Natural killer cell (primary cell): ENCODE measurements at regions not wholly inside any gene's neighbourhood (a gene's known extent, or its start where the extent isn't known, plus 50 kb on each side); places are given as distances from the start of the nearest gene placed in this dataset.

Experiments used
- ATAC-seq, 3 donors: fragments of 150-1000 bp in 2 of 3; fragments of 200-7000 bp in 1 of 3; cut with Tn5 transposase; 1 replicate in 1 of 3; 2 replicates in 2 of 3; pipeline ENCODE4 v1.10.0; 2021; ENCODE audit warnings: mild to moderate bottlenecking in 2 of 3, moderate library complexity in 2 of 3
- DNase-seq, 2 donors: peaks; one replicate each; pipeline versions ENCODE4 v3.0.0 to v3.0.0-alpha.2; 2013 to 2021; ENCODE audit warnings: mixed read lengths in 1 of 2
- H3K27ac ChIP-seq: one replicate; pipeline ENCODE4 v1.5.1; 2013; ENCODE audit warnings: mild to moderate bottlenecking, low read length
- H3K27me3 ChIP-seq: one replicate; pipeline ENCODE4 v1.6.1; 2013; ENCODE audit warnings: low read length; ENCODE audit not compliant: control insufficient read depth, insufficient read depth
- H3K36me3 ChIP-seq: one replicate; pipeline ENCODE4 v1.6.1; 2013; ENCODE audit warnings: low read length; ENCODE audit not compliant: control insufficient read depth, insufficient read depth
- H3K4me1 ChIP-seq: one replicate; pipeline ENCODE4 v1.6.1; 2013; ENCODE audit warnings: low read length; ENCODE audit not compliant: control insufficient read depth, insufficient read depth
- H3K4me3 ChIP-seq: one replicate; pipeline ENCODE4 v1.5.1; 2013; ENCODE audit warnings: low read length
- H3K9me3 ChIP-seq: one replicate; pipeline ENCODE4 v1.6.1; 2013; ENCODE audit warnings: low read length; ENCODE audit not compliant: control insufficient read depth, insufficient read depth
- H3K27ac Mint-ChIP-seq, 2 donors: one replicate each; pipeline ENCODE4 v1.8.0; 2022; ENCODE audit warnings: mild to moderate bottlenecking in 2 of 2, mixed read lengths in 2 of 2, moderate library complexity in 1 of 2
- H3K27me3 Mint-ChIP-seq, 2 donors: one replicate each; pipeline ENCODE4 v1.8.0; 2022; ENCODE audit warnings: low read depth in 2 of 2, mixed read lengths in 2 of 2
- H3K36me3 Mint-ChIP-seq: one replicate; pipeline ENCODE4 v1.8.0; 2022; ENCODE audit warnings: mixed read lengths
- H3K4me1 Mint-ChIP-seq, 2 donors: one replicate each; pipeline ENCODE4 v1.8.0; 2022; ENCODE audit warnings: mixed read lengths in 2 of 2
- H3K4me3 Mint-ChIP-seq: one replicate; pipeline ENCODE4 v1.8.0; 2022; ENCODE audit warnings: mild to moderate bottlenecking, moderate library complexity, mixed read lengths
- H3K9me3 Mint-ChIP-seq, 2 donors: one replicate each; pipeline ENCODE4 v1.8.0; 2022; ENCODE audit warnings: mixed read lengths in 2 of 2
- CTCF ChIP-seq: fragments of 200-600 bp; IDR thresholded peaks from one replicate; pipeline ENCODE4 v1.8.0; 2022; ENCODE audit warnings: antibody characterized with exemption
- WGBS: methylation state at CpG from one replicate; pipeline ENCODE4 v1.1.7; 2013; ENCODE audit warnings: missing lambda C conversion rate; ENCODE audit not compliant: insufficient coverage; 5-methylcytosine and 5-hydroxymethylcytosine counted together
- intact Hi-C: fragments of 100-400 bp; cut with micrococcal nuclease; formaldehyde crosslinking; loops from one replicate; pipeline ENCODE4 v1.14.2; 2022

GRCh38 chr10:89942217-89942616 lies 240.8 kb downstream of the KIF20B start:
- intact Hi-C loops: no loop called here
- no peak for DNase-seq
- H3K27me3 Mint-ChIP-seq: peaks cover 0 to 2% of the 10 kb centered on the region in 2 donors
- Histone ChIP-seq H3K27me3 (no peaks in the 10 kb centered on the region), H3K36me3 (no peaks in the 10 kb centered on the region), H3K27ac (no peak overlapping the region), H3K4me3 (no peak overlapping the region), H3K9me3 (no peaks in the 10 kb centered on the region), H3K4me1 (no peaks in the 10 kb centered on the region)
- peaks cover 5 to 9% of the 10 kb centered on the region in 2 donors for H3K4me1 Mint-ChIP-seq
- TF ChIP-seq CTCF: no peak
- 0% methylated on average over 1 of the region's 1 CpG for WGBS
- no peak overlapping the region for H3K4me3 Mint-ChIP-seq
- H3K36me3 Mint-ChIP-seq: no peaks in the 10 kb centered on the region
- no peak overlapping the region for H3K27ac Mint-ChIP-seq
- ATAC-seq: no peak
- no peaks in the 10 kb centered on the region for H3K9me3 Mint-ChIP-seq

- no peak for TF ChIP-seq CTCF
These were observed 242.7 kb downstream of the KIF20B start for GRCh38 chr10:89944138-89944537.

GRCh38 chr10:89946106-89946505 lies 244.7 kb downstream of the KIF20B start:
- H3K27me3 Mint-ChIP-seq: peaks cover 0 to 2% of the 10 kb centered on the region in 2 donors
- H3K36me3 ChIP-seq: no peaks in the 10 kb centered on the region
- H3K4me3 Mint-ChIP-seq: no peak overlapping the region
- H3K4me3 ChIP-seq: no peak overlapping the region
- 68% methylated on average over 2 of the region's 3 CpGs for WGBS
- intact Hi-C loops: no loop called here
- H3K9me3 Mint-ChIP-seq: no peaks in the 10 kb centered on the region
- peak in 2 of 3 donors; percentile 35 to 37 for ATAC-seq
- H3K4me1 ChIP-seq: no peaks in the 10 kb centered on the region
- no peak for TF ChIP-seq CTCF
- H3K27ac Mint-ChIP-seq: no peak overlapping the region
- H3K27ac ChIP-seq: no peak overlapping the region
- H3K27me3 ChIP-seq: no peaks in the 10 kb centered on the region
- peaks cover 5 to 9% of the 10 kb centered on the region in 2 donors for H3K4me1 Mint-ChIP-seq
- H3K9me3 ChIP-seq: no peaks in the 10 kb centered on the region
- DNase-seq: peak in 1 of 2 donors; percentile 27
- H3K36me3 Mint-ChIP-seq: no peaks in the 10 kb centered on the region

More at GRCh38 chr10:89944138-89944537, 242.7 kb downstream of the KIF20B start:
- WGBS: no CpG with 5 or more reads among the region's 1 CpG
- Histone ChIP-seq H3K4me1 (no peaks in the 10 kb centered on the region), H3K4me3 (no peak overlapping the region), H3K27me3 (no peaks in the 10 kb centered on the region), H3K36me3 (no peaks in the 10 kb centered on the region), H3K27ac (no peak overlapping the region), H3K9me3 (no peaks in the 10 kb centered on the region)
- Mint-ChIP-seq H3K4me3 (no peak overlapping the region), H3K27ac (no peak overlapping the region), H3K27me3 (peaks cover 0 to 2% of the 10 kb centered on the region in 2 donors), H3K36me3 (no peaks in the 10 kb centered on the region), H3K9me3 (no peaks in the 10 kb centered on the region), H3K4me1 (peaks cover 5 to 9% of the 10 kb centered on the region in 2 donors)
- ATAC-seq (no peak), DNase-seq (no peak)
- intact Hi-C loops: no loop called here

GRCh38 chr10:89949496-89949895 lies 248.1 kb downstream of the KIF20B start:
- no peak for TF ChIP-seq CTCF
- Histone ChIP-seq H3K27ac (no peak overlapping the region), H3K36me3 (no peaks in the 10 kb centered on the region), H3K9me3 (no peaks in the 10 kb centered on the region), H3K4me3 (no peak overlapping the region), H3K4me1 (no peaks in the 10 kb centered on the region), H3K27me3 (no peaks in the 10 kb centered on the region)
- intact Hi-C loops: no loop called here
- DNase-seq (no peak), ATAC-seq (no peak)
- Mint-ChIP-seq H3K4me1 (peaks cover 5% of the 10 kb centered on the region in 2 donors), H3K4me3 (no peak overlapping the region), H3K27me3 (no peaks in the 10 kb centered on the region), H3K36me3 (no peaks in the 10 kb centered on the region), H3K9me3 (no peaks in the 10 kb centered on the region), H3K27ac (no peak overlapping the region)
